NCI-H82 treated with DMSO at 0.1 percent for 48 hours (cell line): ENCODE measurements at regions not wholly inside any gene's neighbourhood (a gene's known extent, or its start where the extent isn't known, plus 50 kb on each side); places are given as distances from the start of the nearest gene placed in this dataset.

Experiments used
- DNase-seq: peaks from one replicate; lab custom pipeline; 2025; ENCODE audit not compliant: unreplicated experiment; lab: John Stamatoyannopoulos, UW

DNA sequence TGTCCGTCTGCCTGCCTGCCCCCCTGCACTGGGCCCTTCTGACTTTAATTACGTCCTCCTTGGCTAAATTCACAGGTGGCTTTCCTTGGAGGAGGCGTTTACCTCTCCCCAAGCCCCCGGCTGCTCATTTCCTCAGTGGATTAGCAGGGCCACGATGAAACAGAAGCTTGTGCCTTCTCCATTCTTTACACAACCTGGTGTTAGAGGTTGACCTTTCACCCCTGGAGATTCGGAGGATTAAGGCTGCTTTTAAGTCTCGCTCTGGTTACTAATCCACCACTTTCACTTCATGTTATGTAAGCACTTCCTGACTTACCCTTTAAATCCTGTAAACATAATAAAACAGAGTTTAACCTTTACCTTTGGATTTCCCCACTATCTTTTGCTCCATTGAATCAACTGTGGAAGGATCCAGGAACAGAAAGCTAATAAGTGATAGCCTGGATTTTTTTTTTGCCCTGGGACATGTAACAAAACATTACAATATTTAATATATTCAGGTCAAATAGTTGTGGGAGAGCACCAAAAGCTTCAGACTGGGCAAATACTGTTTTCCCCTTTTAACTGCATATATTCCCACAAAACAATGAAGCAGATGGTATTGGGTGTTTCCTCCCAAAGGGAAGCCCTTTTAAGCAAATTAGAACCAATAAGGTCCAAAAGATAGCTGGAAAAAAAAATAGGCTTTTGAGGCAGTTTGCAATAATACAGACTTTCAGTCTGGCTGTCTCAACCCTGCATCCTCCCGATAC lies 370.2 kb downstream of the EN1 start:
- DNase-seq: peak; percentile 66

DNA sequence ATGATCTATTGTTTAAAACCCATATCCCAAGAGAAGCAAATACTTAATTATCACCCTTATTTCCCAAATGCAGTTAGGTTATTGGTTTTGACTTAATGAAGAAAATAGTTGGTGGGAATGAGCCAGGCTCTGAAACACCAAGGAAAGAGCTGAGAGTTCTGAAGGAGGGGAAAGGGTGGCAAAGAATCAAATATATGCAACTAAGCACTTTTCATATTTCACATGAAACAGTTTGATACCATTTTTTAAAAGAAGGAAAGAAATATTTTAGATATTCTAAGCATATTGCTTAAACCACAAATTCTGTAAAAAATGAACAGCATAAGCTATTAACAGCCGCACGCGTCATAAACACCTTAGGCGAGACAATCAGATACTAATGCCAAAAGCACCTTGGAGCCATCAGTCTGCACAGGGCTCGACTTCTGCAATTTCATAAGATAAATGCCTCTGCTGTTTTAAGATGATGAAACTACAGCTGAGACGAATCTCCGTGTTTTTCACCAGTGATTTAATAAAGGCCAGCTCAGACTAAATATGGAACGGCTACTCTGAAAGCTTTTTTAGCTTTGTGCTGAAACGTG lies 371.7 kb downstream of the EN1 start:
- DNase-seq: no peak

DNA sequence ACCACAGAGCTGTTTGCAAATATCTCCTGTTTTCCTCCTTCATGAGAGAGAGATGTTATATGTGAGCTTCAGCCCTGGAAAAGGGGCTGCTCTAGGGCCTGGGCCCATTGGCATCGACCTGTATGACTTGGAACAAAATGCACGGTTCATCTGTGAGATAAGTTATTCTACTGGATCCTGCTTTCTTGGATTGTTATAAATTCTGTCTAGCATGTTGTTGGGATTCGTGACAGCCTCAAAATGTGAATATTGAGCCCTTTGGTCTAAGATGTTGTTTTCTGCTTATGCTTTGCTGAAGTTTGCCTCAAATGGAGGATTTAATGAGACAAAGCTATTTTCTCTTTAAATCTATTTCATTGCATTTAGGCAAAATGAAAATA lies 372.9 kb downstream of the EN1 start:
- no peak for DNase-seq

DNA sequence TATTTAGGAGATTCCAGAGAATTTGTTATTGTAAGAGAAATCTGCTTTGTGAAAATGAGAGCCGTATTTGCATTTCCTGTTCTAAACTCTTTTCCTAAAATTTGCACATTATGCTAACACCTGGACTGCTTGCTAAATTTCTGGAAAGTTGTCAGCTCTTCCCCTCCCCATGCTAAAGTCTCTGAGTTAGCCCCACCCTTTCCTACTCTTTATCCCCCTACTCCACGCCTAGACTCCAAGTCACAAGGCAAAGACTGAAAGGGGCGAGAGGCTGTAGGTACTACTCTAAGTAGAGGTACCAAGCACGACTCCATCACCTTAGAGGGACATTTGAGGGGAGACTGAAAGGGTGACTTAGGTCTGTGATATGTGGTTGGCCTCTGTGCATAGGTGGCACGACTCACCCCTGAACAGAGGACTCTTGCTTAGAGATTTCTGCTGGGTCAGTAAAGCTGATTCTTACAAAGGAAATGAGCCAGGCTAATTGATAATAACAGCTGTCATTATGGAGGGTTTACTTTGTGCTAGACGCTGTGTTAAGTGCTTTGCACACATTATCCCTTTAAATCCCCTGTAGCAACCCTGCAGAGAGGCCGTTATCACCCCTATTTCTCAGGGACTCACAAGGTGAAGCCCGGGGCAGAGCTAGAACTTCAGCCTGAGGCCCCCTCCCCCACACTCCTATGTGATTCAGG lies 373.5 kb downstream of the EN1 start:
- DNase-seq: peak; percentile 46

DNA sequence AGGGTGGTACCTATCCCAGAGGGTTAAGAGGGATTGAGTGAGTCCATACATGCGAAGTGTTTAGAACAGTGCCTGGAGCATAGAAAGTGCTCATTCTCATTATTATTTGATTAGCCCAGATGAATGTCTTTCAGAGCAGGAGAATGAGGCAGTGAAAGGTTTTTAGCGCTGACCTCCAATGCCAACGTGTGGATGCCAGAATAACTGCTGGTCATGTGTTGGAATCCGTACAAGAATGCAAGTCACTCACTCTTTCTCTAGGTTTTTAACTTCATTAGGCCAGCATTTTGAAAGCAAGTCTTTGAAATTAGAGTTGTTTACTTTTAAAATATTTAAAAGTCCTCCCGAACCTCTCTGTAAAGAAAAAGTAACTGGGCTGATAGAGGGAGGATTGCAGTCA lies 374.2 kb downstream of the EN1 start:
- DNase-seq: no peak

DNA sequence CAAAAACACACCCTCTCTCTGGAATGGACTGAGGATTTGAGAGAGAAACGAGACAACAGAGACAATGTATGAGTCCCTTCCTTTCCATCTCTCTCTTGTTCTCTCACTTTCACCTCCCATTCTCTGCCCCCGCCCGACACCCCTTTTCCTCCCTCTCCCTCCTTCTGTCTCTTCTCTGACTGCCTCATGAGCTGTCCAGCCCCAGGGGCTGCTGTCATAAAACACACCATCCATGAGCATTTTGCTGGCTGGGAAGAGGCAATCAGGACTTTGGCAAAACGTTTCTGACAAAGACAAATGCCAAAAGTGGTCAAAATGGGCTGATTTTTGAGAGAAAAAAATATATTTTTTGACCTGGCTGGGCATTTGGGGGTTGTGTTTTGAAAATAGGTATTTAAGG lies 377.2 kb downstream of the EN1 start:
- no peak for DNase-seq

DNA sequence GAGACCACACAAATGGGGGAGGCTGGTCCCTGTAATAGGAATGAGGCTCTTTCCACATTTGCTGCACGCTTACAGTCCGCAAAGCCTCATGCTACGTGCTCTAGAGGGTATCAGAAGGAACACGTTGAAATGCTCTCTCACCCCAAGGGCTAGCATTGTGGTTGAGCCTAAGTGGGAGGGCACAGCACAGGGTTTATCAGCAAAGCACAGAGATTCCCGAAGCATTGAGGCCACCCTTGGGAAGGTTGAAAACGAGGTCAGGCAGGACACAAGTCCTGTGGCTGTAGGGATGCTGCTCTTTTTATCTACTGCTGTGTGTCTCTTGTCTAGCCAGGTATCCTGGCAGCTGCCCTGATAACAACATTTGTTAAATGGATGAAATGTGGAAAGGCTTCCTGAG lies 378.3 kb downstream of the EN1 start:
- DNase-seq: no peak

DNA sequence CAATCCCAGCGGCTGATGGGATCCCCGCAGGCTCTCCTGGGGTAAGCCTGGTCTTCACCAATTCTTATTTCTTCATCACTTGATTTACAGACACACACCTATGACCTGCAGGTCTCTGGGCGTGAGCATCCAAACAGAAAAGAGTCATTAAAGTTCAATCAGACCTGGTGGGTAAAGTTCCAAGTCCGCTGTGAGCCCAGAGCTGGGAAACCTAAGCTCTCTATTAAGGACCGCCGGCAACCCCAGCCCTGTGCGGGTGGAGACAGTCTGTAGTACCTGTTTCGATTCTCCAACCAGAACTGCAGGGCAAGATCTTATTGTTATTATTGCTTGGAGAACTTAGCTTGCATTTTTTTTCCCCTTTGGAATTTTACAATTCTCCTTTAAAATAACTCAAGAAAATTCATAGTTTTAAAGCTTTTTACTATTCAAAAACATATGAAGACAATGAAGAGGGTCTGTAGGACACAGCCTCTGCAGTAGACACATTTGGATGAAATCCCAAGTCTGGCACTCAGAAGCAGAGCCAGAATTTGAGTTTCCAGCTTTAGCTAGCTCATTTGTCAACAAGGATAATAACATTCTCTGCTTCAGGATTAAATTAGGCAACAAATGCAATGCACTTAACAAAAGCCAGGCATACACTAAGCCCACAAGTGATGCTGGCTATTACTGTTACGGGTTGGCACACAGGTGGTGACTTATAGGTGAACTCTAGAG lies 376.4 kb downstream of the INSIG2 start:
- no peak for DNase-seq

DNA sequence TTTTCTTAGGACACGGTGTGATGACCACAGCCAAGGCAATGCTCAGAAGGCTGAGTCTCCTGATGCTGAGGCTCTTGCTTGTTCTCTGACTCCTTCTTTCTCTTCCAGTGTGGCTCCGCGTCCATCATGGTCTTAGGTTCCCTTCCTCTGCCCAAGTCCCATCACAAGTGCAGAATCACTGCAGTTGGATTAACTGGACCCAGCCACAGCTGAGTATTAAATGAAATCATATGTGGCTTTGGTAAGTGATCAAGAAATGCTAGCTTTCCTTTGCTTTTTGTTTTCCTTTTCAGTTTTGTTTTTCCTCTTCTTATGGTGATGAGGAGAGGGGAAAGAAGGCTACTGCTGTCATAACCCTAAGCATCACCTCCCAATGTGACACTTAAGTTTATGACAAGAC lies 375.8 kb downstream of the INSIG2 start:
- DNase-seq: no peak

DNA sequence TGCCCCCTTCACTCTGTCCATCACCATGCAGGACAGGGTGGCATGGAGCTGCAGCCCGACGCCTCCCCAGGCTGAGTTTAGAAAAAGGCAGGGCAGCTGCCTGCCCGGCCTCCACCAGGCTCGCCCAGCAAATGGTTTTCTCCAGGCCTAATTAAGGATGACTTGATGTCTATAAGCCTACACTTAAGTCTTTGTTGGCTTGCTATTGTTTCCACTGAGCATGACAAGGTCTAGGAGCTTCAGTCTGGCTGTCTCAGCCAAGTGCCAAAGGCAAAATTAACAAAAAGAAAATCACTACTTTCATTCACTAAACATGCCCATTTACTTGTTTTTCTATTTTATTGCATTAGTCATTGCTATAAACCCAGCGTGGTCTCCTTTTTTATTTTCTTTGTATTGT lies 372.2 kb downstream of the INSIG2 start:
- no peak for DNase-seq

DNA sequence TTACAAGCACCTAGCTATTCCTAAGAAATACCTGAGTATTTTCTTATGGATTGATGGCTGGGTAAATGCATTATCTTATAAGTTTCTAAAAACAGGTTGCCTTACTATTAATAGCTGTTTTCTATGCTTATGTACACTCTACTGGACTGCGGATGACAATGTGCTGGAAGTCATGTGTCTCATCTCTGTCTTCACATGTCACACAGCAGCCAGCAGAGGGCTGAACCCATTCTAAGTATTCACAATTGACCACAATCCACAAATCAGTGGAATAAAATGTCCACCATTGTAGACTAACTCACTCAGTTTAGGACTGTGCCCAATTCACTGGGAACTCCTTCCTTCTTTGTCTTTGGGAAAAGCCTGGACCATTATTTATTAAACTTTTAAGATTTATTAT lies 371.2 kb downstream of the INSIG2 start:
- DNase-seq: no peak

DNA sequence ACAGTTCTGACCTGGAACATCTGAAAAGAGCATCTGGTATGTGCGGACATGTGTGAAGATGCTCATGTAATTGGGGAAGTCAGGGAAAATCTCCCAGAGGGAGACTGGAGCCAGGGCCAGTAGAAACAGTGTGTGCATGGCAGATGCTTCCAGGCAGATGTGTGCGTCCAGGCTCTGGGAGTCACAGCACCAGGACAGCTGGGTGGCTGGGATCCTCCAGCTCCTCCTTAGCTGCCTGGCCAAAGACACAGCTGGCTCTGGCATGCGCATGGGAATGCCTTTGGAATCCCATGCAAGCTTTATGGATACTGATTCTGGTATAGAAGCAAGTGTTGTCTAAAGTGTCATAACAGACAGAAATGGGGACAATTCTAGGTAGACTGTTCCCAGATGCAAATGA lies 369.7 kb downstream of the INSIG2 start:
- DNase-seq: no peak

DNA sequence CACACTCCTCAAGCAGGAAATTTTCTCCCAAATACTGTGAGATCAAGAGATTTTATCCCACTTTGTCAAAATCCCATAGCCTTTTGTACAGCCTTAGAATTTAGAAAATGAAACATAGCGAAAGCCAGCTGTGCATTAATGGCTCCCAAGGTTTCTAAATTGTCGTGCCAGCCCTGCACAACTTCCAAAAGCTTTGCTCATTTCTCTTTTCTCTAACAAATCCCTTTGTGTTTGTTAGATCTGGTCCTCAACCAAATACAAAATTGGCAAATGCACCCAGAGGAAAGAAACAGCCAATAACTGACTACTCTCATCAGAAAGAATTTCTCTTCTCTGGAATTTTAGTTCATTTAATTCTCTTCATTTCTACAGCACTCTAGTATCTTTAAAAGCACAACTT lies 361.1 kb downstream of the INSIG2 start:
- no peak for DNase-seq

DNA sequence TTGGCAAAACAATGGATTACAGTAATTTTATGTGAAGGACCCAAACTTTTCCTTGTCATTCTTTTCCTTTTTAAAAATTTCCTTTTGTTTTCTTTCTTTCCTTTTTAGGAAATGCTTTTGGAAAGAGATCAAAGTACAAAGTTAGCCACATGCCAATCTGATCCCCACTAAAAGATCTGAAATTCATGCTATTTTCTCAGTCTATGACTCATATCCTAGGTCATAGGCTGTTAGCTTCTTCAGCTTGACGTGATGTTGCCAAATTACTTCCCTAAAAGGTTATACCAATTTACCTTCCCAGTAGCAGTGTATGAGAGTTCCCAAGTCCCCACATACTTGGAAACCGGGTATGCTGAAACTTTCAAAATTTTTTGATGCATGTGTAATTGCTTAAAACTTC lies 355.3 kb downstream of the INSIG2 start:
- DNase-seq: no peak

DNA sequence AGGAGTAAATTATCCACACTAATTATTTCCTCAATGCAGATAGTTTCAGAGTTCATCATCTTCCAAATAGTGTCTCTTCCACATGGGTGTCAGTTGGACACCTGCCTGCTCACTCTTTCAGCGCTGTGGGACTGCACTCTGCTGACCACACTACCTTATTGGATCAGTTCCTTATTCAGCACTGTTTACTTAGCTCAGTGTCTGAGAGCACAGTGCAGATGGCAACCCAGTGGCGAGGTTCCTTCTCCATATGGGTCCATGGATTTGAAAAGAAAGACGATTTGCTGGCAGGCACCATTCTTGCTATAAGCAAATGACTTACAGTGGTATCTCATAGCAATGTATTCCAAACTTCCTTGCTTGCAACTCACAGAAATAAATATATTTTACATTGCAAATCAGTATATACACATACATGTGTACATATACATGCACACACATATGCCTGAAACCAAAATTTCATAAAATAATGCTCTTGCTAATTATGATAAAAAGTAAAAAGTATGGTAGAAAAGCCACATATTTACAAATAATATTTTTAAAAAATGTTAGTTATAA lies 354.8 kb downstream of the INSIG2 start:
- DNase-seq: no peak

DNA sequence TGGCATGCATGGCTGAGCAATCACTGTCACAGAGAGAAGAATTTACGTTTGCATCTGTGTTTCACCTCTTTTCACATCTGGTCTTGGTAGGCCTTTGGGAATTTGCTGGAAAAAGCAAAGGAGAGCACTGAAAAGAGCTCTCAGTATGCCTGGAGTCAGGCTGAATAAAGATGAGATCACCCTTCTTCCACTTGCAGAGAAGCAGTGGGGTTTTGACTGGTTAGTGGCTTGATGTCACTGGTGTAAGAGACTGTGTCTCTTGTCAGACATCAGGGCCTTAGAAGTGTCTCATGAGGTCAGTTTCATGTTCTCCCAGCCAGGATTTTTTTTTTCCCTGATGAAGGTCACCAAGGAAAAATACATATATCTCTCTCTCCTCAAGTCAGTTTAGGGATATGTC lies 353.8 kb downstream of the INSIG2 start:
- DNase-seq: no peak

DNA sequence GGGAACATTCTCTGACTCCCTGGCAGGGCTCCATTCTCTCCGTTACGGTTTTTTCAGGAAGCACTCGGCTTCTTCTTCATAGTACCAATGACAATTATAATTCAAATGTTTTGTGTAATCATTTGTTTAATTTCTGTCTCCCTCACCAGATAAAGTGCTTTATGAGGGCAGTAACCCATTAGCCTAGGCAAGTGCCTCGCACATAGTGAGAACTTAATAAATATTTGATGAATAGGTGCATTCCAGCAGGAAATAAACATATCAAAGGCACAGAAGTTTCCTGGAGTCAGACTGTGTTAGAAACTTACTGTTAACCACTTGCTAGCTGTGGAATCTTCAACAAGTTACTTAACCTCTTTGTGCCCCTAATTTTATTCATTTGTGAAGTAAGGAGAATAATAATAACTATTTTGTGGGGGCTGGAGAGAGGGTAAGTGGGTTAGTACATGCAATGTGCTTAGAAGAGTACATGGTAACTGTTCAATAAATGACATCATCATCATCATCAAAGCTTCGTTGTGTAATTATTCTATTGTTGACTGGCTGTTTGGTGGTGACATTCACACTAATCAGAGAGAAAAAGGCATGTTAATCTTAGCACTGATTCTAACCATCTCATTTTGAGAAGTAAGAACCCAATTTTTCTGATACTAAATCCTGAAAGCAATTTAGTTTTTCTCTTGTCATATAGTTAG lies 352.3 kb downstream of the INSIG2 start:
- DNase-seq: no peak

DNA sequence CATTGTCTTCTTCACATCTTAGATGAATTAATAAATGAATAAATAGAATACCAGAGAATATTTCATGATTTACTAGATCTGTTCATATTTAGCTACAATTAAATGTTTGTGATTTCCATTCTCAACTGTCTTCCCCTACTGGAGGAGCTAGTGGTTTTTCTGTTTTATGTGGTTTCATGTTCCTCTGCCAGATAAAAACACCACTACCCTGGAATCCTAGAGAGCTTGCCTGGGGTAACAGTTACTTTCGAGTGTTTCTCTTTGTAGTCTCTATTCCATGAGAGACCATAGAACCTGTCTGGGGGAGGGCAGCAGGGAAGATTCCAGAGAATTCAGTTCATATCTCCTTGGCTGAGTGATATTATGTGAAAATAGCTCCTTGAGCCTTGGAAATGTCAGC lies 349.2 kb downstream of the INSIG2 start:
- DNase-seq: no peak

DNA sequence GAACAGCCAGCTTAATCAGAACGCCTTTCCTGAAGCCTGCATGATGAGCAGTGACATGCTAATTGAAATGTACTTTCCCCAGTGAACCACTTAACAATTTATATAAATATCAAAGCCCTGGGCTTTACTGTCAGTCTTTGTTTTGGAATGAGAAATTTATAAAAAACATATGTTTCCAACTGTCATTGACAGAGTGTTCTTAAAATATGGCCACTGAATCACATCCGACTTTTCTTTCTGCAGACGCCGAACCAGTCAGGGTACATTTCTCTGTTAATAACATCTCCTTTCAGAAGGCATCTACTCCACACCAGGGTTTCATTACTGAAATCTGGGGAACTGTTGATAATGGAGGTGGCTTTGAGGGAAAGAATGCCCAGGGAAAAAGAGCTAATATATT lies 343.7 kb downstream of the INSIG2 start:
- DNase-seq: no peak

DNA sequence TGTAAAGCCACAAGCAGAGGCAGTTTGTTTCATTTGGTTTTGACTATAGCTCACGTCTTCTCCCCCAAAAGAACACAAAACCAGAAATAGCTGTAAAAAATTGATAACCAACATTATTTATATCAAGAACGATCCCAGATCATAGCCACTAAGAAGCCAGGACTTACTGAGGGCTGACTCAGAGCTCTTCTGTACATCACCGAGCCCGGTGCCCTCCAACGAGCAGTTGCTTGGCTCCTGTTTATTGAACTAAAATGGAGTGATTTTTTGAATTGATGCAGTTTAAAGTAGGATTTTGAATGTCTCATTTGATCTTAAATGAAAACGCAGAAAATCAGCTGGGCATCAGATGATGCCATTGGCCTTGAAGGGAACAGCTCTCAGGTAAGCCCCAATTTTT lies 343.3 kb downstream of the INSIG2 start:
- no peak for DNase-seq

DNA sequence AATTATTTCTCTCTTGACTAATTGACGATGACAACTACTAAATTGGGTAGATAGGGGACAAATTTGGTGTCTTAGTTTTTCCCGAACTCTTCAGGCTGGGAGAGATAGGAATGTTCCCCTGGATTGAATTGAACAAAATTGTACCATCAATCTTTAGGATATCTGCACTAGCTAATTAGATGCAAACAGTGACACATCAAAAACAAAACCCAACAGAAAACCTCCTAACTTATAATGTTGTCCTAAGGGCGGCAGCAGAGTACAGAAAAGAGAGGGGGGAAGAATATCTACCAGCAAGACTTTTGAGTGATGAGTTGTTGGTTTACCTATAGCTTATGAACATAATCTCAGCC lies 342.9 kb downstream of the INSIG2 start:
- DNase-seq: no peak
